ENCODE measurements at regions not wholly inside any gene's neighbourhood (a gene's known extent, or its start where the extent isn't known, plus 50 kb on each side); places are given as distances from the start of the nearest gene placed in this dataset.

DNA sequence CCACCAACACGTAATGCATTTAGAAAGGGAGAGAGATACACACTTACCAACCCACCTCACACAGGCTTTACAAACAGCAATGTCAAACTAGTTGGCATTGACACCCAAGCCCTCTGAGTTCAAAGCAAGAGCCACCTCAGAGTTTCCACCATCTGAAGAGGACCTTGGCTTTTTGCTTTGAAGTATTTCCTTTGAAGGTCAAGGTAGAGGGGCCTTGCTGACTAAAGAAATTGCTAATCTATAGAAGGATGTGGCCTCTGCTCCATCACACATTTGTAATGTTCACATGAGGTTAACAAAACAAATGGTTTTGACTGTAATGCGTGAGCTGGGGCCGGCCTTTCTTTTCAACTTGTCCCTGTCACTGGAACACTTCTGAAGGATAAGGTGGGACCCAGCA lies 117.7 kb downstream of the POLR2M start:
- Histone ChIP-seq H3K4me3 (ENCODE audit: low read depth in 1 of 2, low read length in 2 of 2) (no peak overlapping the region), H3K79me2 (ENCODE audit: insufficient read depth, low read length) (no peaks in the 10 kb centered on the region), H4K20me1 (ENCODE audit: insufficient read depth, low read length) (no peaks in the 10 kb centered on the region), H3K4me2 (ENCODE audit: insufficient read depth, low read length) (no peak overlapping the region), H3K9me3 (ENCODE audit: insufficient read depth, low read length, severe bottlenecking) (no peaks in the 10 kb centered on the region), H3K9ac (ENCODE audit: low read depth, low read length) (no peak overlapping the region), H3K36me3 (ENCODE audit: insufficient read depth, low read length) (no peaks in the 10 kb centered on the region), H3K27me3 (ENCODE audit: insufficient read depth, low read length, poor library complexity) (peaks cover 8% of the 10 kb centered on the region), H3K4me1 (ENCODE audit: insufficient read depth, low read length) (no peaks in the 10 kb centered on the region), H2AFZ (ENCODE audit: low read depth, low read length) (no peak overlapping the region), H3K27ac (ENCODE audit: low read length) (no peak overlapping the region)
- ATAC-seq (ENCODE audit: insufficient read depth, low read depth) (no peak), DNase-seq (no peak)
- TF ChIP-seq, protein P1, sequence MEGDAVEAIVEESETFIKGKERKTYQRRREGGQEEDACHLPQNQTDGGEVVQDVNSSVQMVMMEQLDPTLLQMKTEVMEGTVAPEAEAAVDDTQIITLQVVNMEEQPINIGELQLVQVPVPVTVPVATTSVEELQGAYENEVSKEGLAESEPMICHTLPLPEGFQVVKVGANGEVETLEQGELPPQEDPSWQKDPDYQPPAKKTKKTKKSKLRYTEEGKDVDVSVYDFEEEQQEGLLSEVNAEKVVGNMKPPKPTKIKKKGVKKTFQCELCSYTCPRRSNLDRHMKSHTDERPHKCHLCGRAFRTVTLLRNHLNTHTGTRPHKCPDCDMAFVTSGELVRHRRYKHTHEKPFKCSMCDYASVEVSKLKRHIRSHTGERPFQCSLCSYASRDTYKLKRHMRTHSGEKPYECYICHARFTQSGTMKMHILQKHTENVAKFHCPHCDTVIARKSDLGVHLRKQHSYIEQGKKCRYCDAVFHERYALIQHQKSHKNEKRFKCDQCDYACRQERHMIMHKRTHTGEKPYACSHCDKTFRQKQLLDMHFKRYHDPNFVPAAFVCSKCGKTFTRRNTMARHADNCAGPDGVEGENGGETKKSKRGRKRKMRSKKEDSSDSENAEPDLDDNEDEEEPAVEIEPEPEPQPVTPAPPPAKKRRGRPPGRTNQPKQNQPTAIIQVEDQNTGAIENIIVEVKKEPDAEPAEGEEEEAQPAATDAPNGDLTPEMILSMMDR (IDR thresholded peaks at IDR 0.05; ENCODE audit: borderline replicate concordance, extremely low read depth, low read length, poor library complexity, severe bottlenecking), result no peak
- no peak for TF ChIP-seq EZH2 (IDR thresholded peaks at IDR 0.05; ENCODE audit: borderline replicate concordance, low read depth, low read length, severe bottlenecking)

DNA sequence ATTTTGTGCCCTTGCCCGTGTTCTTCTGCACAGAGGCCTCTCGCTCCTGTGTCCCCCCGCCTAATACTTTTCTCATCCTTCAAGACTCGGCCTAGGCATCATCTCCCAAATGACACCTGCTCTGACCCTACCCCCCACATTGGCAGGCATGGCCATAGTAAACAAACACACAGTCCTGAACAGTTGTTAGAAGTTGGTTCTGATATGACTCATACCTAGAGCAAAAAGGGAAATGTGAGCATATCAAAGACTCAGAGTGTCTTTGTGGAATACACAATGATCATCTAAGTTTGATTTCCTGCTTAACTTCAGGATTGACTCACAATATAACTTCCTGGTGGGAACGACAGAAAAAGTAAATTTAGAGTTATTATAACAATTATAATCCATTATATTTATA lies 120.5 kb downstream of the POLR2M start:
- H3K4me1 ChIP-seq (ENCODE audit: insufficient read depth, low read length), result no peaks in the 10 kb centered on the region
- H3K36me3 ChIP-seq (ENCODE audit: insufficient read depth, low read length), result no peaks in the 10 kb centered on the region
- H3K79me2 ChIP-seq (ENCODE audit: insufficient read depth, low read length), result no peaks in the 10 kb centered on the region
- H2AFZ ChIP-seq (ENCODE audit: low read depth, low read length), result no peak overlapping the region
- H4K20me1 ChIP-seq (ENCODE audit: insufficient read depth, low read length), result no peaks in the 10 kb centered on the region
- no peak for TF ChIP-seq EZH2 (IDR thresholded peaks at IDR 0.05; ENCODE audit: borderline replicate concordance, low read depth, low read length, severe bottlenecking)
- TF ChIP-seq, protein P1 (IDR thresholded peaks at IDR 0.05; ENCODE audit: borderline replicate concordance, extremely low read depth, low read length, poor library complexity, severe bottlenecking), result no peak
- no peak for DNase-seq
- no peak for ATAC-seq (ENCODE audit: insufficient read depth, low read depth)
- H3K4me2 ChIP-seq (ENCODE audit: insufficient read depth, low read length), result no peak overlapping the region
- no peak overlapping the region for H3K9ac ChIP-seq (ENCODE audit: low read depth, low read length)
- no peak overlapping the region for H3K4me3 ChIP-seq (ENCODE audit: low read depth in 1 of 2, low read length in 2 of 2)
- no peaks in the 10 kb centered on the region for H3K9me3 ChIP-seq (ENCODE audit: insufficient read depth, low read length, severe bottlenecking)
- H3K27me3 ChIP-seq (ENCODE audit: insufficient read depth, low read length, poor library complexity), result peaks cover 4% of the 10 kb centered on the region
- H3K27ac ChIP-seq (ENCODE audit: low read length), result no peak overlapping the region

DNA sequence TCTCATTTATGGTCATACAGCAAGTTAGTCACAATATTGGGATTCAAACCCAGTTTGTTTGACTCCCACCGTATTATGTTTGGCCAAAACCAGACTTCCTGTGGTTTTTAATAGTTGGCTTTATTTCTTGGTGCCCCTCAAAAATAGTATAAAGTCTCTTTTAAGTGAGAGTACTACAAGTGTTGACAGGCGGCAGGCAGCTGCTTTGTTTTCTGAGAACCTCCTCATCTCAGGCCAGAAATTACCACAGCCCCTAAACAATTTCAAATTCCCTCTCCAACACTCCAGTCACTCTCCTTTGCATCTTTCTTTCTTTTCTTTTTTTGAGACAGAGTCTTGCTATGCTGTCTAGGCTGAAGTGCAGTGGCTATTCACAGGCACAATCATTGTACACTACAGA lies 121.5 kb downstream of the POLR2M start:
- no peak for ATAC-seq (ENCODE audit: insufficient read depth, low read depth)

More for the DNA sequence above, 121.5 kb downstream of the POLR2M start:
- no peak overlapping the region for H2AFZ ChIP-seq (ENCODE audit: low read depth, low read length)
- H3K9ac ChIP-seq (ENCODE audit: low read depth, low read length), result no peak overlapping the region
- H3K4me1 ChIP-seq (ENCODE audit: insufficient read depth, low read length), result no peaks in the 10 kb centered on the region
- DNase-seq, result no peak
- H3K27ac ChIP-seq (ENCODE audit: low read length), result no peak overlapping the region
- no peak overlapping the region for H3K4me3 ChIP-seq (ENCODE audit: low read depth in 1 of 2, low read length in 2 of 2)
- H3K27me3 ChIP-seq (ENCODE audit: insufficient read depth, low read length, poor library complexity), result peaks cover 8% of the 10 kb centered on the region
- H4K20me1 ChIP-seq (ENCODE audit: insufficient read depth, low read length), result no peaks in the 10 kb centered on the region
- H3K4me2 ChIP-seq (ENCODE audit: insufficient read depth, low read length), result no peak overlapping the region
- no peak for TF ChIP-seq EZH2 (IDR thresholded peaks at IDR 0.05; ENCODE audit: borderline replicate concordance, low read depth, low read length, severe bottlenecking)
- TF ChIP-seq, protein P1 (IDR thresholded peaks at IDR 0.05; ENCODE audit: borderline replicate concordance, extremely low read depth, low read length, poor library complexity, severe bottlenecking), result no peak
- no peaks in the 10 kb centered on the region for H3K79me2 ChIP-seq (ENCODE audit: insufficient read depth, low read length)
- no peaks in the 10 kb centered on the region for H3K9me3 ChIP-seq (ENCODE audit: insufficient read depth, low read length, severe bottlenecking)
- no peaks in the 10 kb centered on the region for H3K36me3 ChIP-seq (ENCODE audit: insufficient read depth, low read length)
